ENCODE measurements at regions not wholly inside any gene's neighbourhood (a gene's known extent, or its start where the extent isn't known, plus 50 kb on each side); places are given as distances from the start of the nearest gene placed in this dataset.
A peak's percentile ranks its signal among the peaks of the same experiment; 100 is the strongest.
"Not testable (repeated sequence)": the region's sequence is repeated elsewhere in the genome, so short reads cannot be mapped to it uniquely, and the experiment has no call there.

DNA sequence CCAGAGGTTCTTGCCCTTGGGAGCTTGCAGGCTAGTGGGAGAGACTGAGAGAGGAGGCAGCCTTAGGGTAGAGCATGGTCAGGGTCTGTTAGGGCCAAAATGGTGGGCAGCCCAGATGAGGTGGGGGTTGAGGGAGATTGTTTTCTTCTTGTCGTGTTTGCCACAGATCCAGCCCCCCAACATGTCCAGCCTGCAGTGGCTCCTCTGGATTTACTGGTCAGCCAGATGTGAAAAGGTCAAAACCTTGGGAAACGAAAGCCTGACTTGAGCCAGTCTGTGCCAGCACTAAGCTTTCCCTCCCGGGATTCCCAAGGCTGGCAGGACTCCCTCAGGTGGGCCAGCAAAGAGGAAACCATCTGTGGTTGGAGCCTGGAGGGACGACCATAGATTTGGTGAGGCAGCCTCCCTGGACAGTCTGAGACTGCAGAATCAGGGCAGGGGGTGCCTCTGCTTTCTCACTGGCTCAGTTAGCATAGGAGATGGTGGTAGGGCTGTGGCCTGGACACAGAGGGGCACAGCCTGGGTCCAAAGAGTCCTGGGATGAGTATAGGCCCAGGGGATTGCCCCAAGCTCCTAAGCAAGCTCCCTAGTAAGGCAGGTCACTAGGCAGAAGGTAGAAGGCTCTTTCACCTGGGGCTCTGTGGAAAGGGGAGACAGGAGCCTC is 51.2 kb upstream of the PRR23C start:
- DNase-seq (ENCODE audit: low read depth in 2 of 2) = no peak

DNA sequence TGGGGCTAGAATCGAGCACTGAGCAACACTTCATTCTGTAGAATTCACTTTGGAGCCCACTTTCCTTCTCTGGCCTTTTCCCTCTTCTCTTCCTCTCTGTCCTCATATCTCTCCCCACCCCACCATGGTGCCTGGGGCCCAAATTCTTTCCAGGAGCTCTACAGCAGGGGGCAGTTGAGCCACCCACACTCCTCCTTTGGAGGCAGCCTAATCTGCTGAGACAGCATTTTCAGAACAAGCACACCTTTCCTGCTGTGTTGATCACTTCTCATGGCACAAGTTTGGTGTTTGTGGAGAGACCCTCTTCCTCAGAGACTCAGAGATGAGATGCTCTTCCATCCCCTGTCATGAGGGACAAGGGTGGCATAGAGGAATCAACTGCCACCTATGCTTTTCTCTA is 52.0 kb upstream of the PRR23C start:
- no peak for DNase-seq (ENCODE audit: low read depth in 2 of 2)

DNA sequence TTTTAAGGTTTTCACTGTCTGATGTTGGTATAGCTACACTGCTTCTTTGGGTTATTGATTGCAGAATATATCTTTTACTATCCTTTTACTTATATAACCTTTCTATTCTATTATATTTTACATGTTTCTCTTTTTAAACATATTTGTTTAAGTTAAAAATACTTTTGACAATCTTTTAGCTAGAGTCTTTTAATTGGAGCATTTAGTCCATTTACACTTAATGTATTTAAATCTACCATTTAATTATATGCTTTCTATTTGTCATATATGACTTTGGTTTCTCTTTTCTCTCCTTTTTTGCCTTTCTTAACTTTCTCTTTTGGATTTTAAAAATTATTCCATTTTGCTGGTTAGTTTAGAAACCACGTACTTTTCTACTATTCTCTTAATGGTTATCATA is 53.7 kb upstream of the PRR23C start:
- DNase-seq (ENCODE audit: low read depth in 2 of 2) = no peak

DNA sequence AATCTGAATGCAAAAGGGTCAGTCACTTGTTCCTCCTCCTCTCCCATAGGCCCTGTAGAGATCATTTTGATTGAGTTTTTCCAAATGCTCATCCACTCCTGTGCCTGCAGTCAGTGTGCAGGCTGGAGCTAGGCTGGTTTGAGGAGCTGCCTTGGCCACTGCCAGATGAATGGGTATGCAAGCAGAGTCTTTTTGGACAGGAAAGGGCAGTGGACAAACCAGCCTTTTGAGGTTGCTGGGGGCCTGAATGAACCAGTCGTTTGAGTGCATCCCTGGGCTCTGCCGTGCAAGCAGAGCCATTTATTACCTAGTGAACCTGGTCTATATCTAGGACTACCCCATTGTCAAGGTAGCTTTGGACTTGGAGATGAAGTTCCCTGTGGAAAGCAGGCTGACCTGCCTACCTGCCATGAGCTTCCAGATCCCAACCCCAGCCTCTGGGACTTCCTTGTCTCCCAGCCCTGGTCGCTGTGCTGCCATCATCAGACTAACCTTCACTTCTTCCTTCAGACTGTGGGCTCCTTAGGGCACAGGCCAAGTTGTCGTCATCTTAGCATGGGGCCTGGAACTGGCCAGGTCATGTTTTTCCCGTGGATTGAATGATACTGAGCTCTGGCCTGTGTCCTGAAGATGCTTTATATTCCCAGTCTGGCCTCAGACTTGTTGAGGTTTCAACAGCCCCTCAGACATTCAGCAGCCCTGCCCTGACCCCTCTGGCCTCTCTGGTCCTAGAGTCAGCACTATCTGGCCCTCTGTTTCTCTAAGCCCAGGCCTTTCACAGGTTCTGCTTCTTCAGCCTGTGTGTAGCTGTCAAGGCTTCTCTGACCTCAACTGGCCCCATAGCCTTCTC is 55.5 kb upstream of the PRR23C start:
- DNase-seq (ENCODE audit: low read depth in 2 of 2) = no peak

DNA sequence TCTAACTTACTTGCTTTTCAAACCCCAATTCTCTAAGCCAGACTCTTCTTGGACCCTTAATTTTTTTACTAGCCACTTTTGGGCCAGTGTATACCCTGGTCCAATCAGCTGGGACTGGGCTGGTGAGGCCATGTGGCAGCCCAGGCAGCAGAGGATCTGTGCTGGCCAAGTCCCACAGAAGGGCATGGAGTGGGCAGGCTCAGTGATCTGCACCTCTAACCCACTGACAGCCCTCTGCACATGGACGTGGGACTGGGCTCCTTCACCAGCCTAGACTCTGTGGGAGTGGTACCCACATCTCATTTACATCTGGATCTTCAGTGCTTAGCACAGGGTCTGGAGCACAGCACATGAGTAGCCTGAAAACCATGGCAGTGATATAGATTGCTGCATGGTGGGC is 56.1 kb upstream of the PRR23C start:
- DNase-seq (ENCODE audit: low read depth in 2 of 2) = no peak

DNA sequence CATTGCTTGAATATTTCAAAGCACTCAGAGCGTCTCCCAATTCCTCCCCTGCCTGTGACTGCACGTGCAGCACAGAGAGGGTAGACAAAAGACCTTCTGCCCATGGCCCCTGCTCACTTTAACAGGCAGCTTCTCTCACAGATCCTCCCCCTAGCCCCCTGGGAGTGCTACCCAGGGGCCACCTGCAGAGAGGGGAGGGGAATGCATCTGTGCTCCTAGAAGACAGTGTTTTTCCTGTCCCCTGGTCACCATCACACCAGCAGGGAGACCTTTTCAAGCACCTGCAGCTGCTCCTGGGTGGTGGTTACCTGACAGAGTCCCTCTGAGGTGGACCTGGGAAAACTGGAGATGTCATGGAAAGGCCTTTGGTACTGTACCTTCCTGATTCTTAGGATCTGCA is 56.7 kb upstream of the PRR23C start:
- no peak for DNase-seq (ENCODE audit: low read depth in 2 of 2)

DNA sequence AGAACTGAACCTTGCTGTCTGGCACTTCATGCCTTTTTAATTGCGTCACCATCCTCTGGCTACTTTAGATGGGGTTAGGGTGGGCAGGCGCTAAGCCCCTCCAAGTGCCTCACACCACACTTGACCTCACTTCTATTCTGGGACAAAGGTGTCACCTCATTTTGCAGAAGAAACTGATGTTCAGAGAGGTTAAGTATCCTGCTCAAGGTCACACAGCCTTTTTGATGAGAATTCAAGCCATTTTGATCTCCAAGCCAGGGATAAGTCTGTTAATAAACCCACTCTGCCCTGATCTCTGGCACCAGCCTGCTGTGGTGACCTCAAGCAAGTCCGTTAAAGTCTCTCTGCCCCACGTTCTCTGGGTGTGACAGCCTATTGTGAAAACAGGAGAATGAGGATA is 58.8 kb upstream of the PRR23C start:
- DNase-seq (ENCODE audit: low read depth in 2 of 2) = no peak

DNA sequence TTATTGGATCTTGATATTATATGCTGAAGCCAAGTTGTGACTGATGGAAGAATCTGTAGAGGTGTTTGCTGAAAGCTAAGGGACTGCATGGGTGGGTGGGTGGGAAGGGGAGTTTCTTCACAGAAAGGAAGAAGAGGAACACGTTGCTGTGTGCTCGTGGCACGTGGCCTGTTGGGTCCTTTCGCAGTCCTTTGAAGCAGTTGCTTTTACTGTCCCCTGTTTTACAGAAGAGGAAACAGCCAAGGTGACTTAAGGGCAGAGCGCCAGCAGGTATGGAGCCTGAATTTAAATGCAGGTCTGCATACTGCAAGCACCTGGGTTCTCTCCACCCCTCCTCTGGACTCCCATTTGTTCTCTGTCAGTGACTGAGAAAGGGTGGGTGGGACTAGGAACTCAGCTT is 59.4 kb upstream of the PRR23C start:
- DNase-seq (ENCODE audit: low read depth in 2 of 2) = no peak

DNA sequence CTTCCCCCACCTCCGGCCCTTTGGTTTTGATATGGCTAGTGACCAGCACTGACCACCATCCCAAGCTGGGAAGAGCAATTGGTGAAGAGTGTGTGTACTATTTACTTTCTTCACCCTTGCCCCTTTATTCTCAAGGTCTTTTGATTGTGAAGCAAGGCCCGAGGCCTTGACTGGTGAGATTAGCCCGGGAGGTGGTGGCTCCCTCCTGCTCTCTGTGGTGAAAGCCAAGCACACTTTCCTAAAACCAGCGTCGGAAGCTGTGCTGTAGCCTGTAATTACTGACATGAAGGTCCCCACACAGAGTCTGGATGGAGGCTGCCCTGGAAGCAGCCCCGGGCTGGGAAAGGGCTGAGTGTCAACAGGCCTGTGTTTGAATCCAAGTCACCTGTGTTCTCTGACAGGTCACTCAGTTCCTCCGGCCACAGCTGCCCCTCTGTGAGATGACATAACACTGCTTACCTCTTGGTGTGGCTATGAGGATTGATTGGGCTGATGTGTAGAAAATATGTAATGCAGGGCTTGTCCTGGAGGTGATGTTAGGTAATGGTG is 60.5 kb upstream of the PRR23C start:
- no peak for DNase-seq (ENCODE audit: low read depth in 2 of 2)

DNA sequence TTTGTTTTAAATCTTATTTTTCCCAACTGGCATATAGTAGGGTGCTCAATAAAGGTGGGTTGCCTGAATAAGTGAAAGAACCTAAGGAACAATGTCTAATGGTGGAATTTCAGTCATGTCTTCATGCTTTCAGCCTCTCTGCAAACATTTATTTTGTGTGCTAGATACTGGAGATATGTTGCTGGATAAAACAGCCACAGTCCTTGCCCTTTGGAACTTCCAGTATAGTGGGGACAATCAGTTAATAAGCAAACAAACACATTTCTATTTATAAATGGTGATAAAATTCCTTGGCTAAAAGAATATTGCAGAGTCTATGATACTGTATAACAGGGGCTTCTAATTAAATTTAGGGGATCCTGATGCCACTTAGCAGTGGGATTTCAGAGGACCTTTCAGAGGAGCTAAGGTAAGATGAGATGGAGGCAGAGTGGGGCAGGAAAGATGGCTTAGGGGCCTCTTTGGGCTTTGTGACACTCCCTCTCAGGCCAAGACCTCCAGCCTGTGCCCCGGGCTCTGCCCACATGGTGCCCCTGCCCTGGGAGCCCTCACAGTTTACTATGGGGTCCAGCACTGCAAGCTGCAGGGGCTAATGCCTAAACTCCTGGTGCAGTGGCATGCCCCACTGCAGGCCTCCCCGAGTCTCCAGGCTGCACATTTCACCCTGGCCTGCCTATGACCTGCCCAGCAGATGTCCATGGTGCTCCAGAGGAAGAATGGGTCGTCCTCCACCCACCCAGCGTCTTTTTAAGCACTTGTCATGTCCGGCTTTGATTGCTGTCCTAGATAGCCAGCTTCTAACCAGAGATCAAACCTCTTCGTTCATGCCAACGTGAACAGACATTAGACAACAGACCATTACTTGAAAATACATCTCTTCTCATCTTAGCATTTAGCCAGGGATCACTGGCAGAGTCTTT is 61.6 kb upstream of the PRR23C start:
- no peak for DNase-seq (ENCODE audit: low read depth in 2 of 2)

DNA sequence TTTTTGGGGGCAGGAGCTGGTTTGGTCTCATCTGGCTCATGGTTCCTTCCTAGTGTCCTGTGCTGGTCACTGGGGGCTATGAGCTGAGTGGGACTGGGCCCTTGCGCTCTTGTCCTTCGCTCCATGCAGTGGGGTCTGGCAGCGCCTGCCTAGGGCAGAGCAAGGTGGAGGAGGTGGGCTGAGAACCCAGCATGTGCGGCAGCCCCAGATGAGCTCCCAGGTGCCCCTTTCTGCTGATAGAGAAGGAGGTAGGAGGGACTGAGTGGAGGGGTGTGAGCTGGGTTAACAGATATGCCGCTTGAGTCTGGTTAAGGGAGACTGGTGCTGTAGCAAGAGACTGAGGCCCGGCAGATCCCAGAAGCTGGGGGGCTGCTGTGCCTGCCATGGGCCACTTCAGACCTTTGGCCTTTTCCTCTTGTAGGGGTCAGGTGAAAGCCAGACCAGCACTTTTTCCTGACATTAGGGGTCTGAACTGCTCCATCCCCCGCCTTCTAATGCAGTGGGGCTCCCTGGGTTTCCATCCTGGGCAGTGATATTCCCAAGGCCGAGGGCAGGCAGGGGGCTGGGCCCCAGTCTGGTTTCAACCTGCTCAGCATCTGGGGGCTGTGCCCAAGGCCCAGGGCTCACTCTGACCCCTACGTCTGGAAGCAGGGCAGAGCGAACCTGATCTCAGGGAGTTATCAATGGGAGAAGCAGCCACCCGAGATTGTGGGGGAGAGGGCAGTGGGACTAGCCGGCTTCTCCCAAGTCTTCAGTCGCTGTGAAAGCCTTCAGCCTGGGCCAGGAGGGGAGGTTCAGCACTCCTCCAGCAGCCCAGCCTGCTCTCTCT is 62.9 kb upstream of the PRR23C start:
- DNase-seq (ENCODE audit: low read depth in 2 of 2) = no peak

DNA sequence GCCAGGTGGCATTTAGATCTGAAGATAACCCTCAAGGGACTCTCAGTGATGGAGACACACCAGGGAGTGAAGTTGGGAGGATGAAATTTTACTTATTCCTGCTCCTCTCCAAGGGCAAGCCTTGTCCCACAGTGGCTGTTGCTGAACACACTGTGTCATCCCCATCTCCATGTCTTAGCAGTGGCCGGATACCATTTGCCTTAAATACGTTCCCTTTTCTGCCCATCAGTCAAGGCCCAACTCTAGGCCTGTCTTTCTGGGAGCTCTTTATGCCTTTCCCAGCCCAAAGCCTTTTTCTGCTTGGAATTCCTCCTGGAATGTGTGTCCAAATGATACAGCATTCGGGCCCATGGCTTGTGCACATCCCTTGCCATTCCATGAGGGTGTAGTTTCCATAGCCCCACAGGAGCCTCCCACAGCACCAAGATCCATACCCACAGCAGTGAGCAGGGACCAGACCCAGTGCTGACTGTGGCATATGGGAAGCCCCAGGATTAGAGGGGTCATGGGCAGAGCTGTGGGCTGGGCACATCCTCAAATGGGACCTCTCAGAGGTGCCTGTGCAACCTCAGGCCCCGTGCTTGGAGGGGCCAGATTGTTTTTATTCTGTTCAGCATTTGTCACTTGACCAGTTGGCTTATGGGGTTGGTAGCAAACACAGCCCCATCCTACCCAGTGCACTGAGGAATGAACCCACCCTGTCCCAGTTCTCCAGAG is 63.7 kb upstream of the PRR23C start:
- no peak for DNase-seq (ENCODE audit: low read depth in 2 of 2)

DNA sequence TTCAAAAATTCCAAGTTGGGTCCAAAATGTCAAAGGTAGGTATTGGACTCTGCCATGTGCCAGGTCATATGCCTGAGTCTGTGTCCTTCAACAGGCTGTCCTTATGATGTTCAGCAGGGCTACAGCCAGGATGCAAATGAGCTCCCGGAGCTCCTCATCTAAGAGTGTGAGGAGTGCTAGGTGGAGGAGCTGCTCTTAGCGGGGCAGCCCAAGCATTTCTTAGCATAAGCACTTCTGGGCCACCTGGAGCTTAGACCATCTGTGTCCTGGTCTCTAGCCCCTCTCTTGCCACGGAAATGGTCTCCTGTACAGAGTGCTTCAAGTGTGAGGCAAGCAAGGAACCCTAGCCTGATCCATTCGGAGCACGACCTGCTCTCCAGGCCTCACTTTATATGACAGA is 64.6 kb upstream of the PRR23C start:
- DNase-seq (ENCODE audit: low read depth in 2 of 2) = no peak

DNA sequence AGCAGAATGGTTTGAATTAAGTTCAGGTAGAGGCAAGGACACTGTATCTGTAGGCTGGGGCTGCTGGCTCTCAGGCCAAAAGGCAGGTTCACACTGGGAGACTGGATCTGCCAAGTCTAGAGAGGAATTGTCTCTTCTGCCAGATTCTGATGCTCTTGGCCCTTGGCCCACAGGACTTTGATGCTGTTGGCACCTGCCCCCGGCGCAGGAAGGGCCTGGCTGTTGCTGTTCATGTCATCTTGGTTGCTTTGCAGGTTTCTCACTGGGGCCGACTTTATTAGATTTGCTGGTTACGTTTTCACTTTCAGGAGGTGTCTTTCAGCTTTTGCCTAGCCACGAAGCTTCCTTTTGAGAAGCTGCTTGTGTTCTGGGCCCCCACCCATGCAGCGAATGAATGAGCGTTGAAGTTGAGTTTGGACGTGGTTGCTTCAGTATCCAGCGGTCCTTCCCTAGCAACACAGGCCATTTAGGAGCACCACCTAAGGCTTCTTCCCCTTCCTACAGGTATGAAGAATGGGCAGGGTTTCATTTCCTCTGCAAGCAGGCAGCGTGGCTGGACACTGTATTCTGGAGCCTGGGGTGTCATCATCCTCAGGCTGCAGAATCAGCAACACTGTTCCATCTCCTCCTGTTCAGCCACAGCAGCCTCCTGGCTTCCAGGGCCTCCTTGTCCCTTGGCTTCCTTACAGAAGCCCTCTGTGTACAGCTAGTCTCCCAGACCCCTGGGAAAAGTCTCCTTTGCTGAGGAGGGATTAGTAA is 65.6 kb upstream of the PRR23C start:
- no peak for DNase-seq (ENCODE audit: low read depth in 2 of 2)

DNA sequence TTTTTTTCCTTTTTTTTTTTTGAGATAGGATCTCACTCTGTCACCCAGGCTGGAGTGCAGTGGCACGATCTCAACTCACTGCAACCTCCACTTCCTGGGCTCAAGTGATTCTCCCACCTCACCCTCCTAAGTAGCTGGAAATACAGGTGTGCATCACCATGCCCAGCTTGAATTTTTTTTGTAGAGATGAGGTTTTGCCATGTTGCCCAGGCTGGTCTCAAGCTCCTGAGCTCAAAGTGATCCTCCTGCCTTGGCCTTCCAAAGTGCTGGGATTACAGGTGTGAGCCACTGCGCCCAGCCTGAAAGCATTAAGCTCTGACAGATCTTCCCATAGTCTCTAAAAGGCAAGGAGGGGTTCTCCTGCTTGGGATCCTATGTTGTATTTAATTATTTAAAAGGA is 66.2 kb upstream of the PRR23C start:
- DNase-seq (ENCODE audit: low read depth in 2 of 2) = not testable (repeated sequence)

DNA sequence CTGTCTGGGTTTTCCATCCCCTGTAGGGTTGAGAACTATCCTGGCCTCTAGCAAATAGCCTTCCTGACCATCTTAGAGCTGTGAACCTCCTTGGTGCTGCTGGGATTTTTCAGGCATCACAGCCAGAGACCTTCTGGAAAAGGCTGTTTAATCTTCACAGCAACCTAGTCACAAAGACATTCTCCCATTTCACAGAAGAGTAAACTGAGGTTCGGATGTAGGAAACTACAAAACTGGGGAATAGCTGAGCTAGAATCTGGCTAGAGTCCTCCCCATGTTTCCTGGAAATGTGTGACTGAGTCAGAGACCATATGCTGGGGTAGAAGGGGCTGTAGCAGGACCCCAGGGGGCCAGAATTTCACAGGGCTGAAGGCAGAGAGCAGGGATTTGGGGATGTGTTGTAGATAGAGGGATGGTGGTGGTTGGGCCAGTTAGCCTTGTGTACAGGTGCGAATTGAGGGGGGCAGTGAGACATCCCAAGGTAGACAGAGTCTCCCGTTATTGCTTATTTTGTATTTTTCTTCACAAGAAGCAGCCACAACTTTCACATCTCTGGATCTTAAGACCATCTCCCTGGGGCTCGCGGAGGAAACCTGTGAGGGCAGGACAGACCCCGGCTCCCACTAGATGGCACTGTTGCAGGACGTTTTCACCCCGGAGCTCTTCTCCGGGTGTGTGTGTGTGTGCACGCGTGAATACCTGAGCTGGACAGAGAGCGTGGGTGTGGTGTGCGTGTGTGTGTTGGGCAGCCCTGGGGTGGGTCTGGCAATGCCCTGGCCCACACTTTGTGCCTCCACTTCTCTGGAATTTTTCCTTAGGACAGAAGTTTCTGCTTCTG is 66.9 kb upstream of the PRR23C start:
- DNase-seq (ENCODE audit: low read depth in 2 of 2) = peak; percentile 47 to 60

DNA sequence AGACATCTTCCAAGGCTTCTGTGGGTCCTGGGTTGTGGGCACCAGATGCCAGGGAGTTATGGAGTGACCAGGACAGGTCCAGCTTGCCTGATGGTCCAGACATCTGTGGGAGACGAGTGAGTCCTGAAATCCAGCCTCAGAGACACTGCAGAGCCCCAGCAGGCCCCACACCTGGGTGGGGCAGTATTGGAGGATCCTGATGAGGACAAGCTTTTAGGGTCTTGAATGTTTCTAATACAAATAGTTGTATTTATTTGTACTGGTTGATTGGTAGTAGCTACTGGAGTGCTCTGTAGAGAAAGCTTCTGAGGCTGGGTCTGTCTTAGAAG is 67.5 kb upstream of the PRR23C start:
- no peak for DNase-seq (ENCODE audit: low read depth in 2 of 2)

DNA sequence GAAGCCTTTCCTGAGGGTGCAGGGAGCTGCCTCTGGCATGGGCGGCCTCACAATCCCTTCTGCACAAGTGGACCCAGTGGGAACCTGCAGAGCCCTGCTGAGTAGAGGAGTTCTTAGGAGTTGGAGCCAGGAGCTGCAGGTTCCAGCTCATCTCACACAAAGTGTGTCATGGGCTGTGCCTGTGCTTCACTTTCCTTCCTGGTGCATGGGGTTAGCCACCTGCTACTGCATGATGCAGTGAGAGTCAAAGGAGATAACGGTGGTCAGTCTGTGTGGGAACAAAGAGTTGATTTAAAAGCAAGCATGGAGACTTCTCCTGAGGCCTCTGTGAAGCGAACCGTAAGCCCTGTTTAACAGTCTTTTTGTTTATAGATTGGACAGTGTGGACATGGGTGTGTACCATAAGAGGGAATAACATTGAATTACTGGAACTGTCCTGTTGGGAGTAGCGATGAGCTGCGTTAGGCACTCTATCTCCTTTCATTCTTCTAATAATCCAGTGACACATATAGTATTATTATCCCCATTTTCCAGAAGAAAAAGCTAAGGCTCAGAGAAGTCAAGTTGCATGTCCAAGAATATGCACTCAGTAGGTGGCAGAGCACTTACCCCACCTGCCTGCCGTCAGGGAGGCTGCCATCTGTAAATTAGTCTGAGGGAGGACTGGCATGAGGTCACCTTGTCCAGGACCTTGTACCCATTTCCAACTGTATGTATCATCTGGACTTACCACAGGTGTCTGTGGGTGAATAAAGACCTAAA is 68.7 kb upstream of the PRR23C start:
- DNase-seq (ENCODE audit: low read depth in 2 of 2) = no peak

All from stimulated activated CD4-positive, alpha-beta T cell treated with anti-CD3 and anti-CD28 coated beads, Interleukin-4, amount 100 ng/mL, for 48 hours (primary cell).